GM13977 (cell line): ENCODE measurements at regions not wholly inside any gene's neighbourhood (a gene's known extent, or its start where the extent isn't known, plus 50 kb on each side); places are given as distances from the start of the nearest gene placed in this dataset.
"Not testable (repeated sequence)": the region's sequence is repeated elsewhere in the genome, so short reads cannot be mapped to it uniquely, and the experiment has no call there.

Experiments
- DNase-seq: peaks from one replicate; pipeline ENCODE4 v3.0.0; 2012; ENCODE audit warnings: low spot score
- CTCF ChIP-seq: IDR thresholded peaks from 2 replicates; pipeline ENCODE4 v1.5.1; 2012; ENCODE audit warnings: mild to moderate bottlenecking, control low read depth; ENCODE audit not compliant: insufficient read depth; ENCODE audit errors: extremely low read depth, missing control alignments
- in situ Hi-C: fragments of 300-500 bp; cut with MboI; formaldehyde crosslinking; loops from one replicate; pipeline ENCODE4 v1.12.0; 2022; ENCODE audit warnings: low sequenced_read_pairs, low pct_unique_long_range_greater_than_20kb, mixed read lengths, inconsistent platforms; ENCODE audit not compliant: unreplicated experiment

DNA sequence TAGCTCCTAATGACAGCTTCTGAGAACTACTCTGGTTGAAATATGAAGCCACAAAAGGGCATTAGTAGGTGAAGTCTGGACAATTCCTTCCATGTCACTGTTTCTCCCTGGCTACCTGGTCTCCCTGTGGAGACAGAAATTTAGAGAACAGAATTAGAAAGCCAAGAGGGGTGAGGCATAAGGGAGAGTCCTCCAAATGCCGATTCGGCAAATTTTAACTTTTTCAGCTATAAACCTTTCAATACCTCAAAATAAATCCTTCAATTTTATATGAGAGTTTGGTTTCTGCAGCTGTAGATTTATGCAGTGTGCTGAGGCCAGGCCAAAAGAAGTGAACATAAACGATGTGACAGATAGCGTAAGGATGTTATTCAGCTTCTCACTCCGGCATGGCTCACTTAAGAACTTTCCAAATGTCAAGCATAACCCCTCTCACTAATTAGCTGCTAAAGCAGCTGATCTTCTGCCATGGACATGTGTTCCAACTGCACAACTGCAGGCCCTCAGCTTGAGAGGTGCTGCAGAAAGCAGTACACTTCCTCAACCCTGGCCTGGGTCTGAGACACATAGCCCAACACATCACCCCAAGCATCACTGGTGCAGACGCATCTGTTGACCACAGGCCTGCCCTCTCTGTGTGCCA is 247.9 kb upstream of the SOX9 start:
- no peak for TF ChIP-seq CTCF
- in situ Hi-C loops, result no loop called here

DNA sequence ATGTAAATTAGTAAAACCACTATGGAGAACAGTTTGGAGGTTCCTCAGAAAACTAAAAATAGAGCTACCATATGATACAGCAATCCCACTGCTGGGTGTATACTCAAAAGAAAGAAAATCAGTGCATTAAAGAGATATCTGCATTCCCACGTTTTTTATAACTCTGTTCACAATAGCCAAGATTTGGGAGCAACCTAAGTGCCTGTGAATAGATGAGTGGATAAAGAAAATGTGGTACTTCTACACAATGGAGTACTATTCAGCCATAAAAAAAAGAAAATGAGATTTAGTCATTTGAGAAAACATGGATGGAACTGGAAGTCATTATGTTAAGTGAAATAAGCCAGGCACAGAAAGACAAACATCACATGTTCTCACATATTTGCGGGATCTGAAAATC is 246.0 kb upstream of the SOX9 start:
- DNase-seq, in situ Hi-C loops: not testable (repeated sequence)

More for the DNA sequence above, 247.9 kb upstream of the SOX9 start:
- no peak for DNase-seq

- TF ChIP-seq CTCF, result no peak
- in situ Hi-C loops, result no loop called here
- DNase-seq, result no peak
These were observed 242.5 kb upstream of the SOX9 start for GRCh38 chr17:71878271-71878670.

GRCh38 chr17:71878998-71879397 is 241.8 kb upstream of the SOX9 start:
- TF ChIP-seq CTCF, result no peak
- no peak for DNase-seq
- in situ Hi-C loops, result no loop called here

DNA sequence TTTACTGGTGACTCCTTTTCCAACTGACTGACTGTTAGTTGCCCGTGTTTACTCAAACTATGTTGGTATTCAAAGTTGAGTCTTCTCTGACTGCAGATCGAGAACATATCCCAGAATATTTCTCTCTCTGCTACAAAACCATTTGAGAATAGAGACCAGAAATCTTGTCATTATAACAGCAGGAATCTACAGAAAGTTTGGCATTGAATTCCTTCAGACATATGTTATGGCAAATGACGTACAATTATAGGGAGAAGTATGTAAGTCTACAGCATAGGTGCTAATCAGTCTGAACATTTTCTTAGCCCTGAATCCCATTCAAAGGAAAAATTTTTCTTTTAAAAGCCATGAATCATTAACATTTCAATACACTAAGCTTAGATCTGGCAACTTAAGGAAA is 239.8 kb upstream of the SOX9 start:
- no peak for TF ChIP-seq CTCF
- in situ Hi-C loops, result no loop called here
- DNase-seq, result no peak

DNA sequence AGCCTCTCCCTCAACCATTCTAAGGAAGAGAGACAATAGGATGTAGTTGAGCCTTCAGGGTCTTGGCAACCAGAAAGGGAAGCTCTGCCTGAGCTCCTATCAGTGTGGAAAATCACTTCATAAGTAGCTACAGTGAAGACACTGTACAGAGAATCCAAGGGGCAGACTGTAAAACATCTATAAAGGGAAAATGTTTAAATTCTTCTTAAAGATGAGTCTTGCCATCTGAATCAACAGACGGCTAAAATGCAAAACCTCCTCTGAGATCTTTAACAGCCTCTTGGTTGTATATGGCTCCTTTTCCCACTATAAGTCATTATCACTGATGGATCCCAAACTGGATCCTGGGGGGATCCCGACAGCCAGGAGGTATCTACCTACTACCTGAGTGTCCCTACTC is 239.2 kb upstream of the SOX9 start:
- no peak for DNase-seq
- in situ Hi-C loops, result no loop called here
- TF ChIP-seq CTCF, result no peak

DNA sequence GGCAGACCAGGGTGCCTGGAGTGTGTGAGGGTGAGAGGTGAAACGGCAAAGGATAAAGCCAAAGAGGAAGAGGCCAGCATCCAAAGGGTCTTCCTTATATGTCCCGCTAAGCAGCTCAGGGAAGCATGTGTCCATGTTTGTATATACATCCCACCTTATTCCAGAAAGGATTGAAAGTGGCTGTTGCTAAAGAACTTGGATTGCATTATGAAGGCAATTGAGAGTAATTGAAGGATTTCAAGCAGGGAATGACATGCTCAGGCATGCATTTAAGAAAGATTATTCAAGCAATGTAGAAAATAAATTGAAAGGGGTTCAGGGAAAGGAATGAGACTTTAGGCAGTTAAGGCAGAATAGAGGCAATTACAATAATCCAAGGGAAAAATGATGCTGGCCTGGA is 237.6 kb upstream of the SOX9 start:
- in situ Hi-C loops, result no loop called here
- TF ChIP-seq CTCF, result no peak
- no peak for DNase-seq
